Left lung (tissue), 4 donors: ENCODE measurements at regions not wholly inside any gene's neighbourhood (a gene's known extent, or its start where the extent isn't known, plus 50 kb on each side); places are given as distances from the start of the nearest gene placed in this dataset.

Source experiments
- ATAC-seq: fragments of 200-7000 bp; cut with Tn5 transposase; one replicate; pipeline ENCODE4 v1.9.1; 2020; ENCODE audit warnings: moderate library complexity
- DNase-seq, 4 donors: peaks; one replicate each; pipeline ENCODE4 v3.0.0-alpha.2; 2013 to 2020
- H3K27ac ChIP-seq, 2 donors: fragments of 200-600 bp; sonication (generic) in 1 of 2; one replicate each; pipeline versions ENCODE4 v1.5.0 to v1.8.0; 2020 to 2021
- H3K27me3 ChIP-seq, 2 donors: fragments of 200-600 bp; sonication (generic) in 1 of 2; one replicate each; pipeline versions ENCODE4 v1.5.0 to v1.8.0; 2020 to 2021
- H3K36me3 ChIP-seq, 2 donors: fragments of 200-600 bp; sonication (generic) in 1 of 2; one replicate each; pipeline versions ENCODE4 v1.5.0 to v1.8.0; 2020 to 2021
- H3K4me1 ChIP-seq, 2 donors: fragments of 200-600 bp; one replicate each; pipeline ENCODE4 v1.8.0; 2021
- H3K4me3 ChIP-seq, 2 donors: fragments of 200-600 bp; sonication (generic) in 1 of 2; one replicate each; pipeline versions ENCODE4 v1.5.0 to v1.8.0; 2020 to 2021; ENCODE audit warnings: mild to moderate bottlenecking in 1 of 2
- H3K9me3 ChIP-seq, 2 donors: fragments of 200-600 bp; sonication (generic) in 1 of 2; one replicate each; pipeline versions ENCODE4 v1.5.0 to v1.8.0; 2020 to 2021
- CTCF ChIP-seq, 2 donors: fragments of 200-600 bp; sonication (generic) in 1 of 2; IDR thresholded peaks; one replicate each; pipeline versions ENCODE4 v1.5.0 to v1.8.0; 2021; ENCODE audit warnings: antibody characterized with exemption in 2 of 2
- intact Hi-C, 2 donors: fragments of 100-400 bp; cut with DNase I; formaldehyde crosslinking; loops; one replicate each; pipeline versions ENCODE4 v1.11.2 to v1.14.2; 2022
- donor health status: DM: no; HTN: yes; CAD: no.
- donor health status: DM: no; HTN: no; CAD: no.

- Histone ChIP-seq H3K4me1 (peaks cover 40 to 64% of the 10 kb centered on the region in 2 donors), H3K27ac (peak overlapping the region; percentile 94 to 96), H3K27me3 (peaks cover 0 to 7% of the 10 kb centered on the region in 2 donors), H3K36me3 (no peaks in the 10 kb centered on the region), H3K4me3 (no peak overlapping the region), H3K9me3 (no peaks in the 10 kb centered on the region)
- ATAC-seq (peak; percentile 51), DNase-seq (peak in 3 of 4 donors; percentile 58 to 89 (median 87))
- TF ChIP-seq CTCF (IDR thresholded peaks at IDR 0.05): no peak
- intact Hi-C loops: no loop called here
Measured at GRCh38 chr14:49999146-49999761, 106.4 kb downstream of the ARF6 start.

- intact Hi-C loops: loop anchor here in 1 of 2 donors (5.0 kb wide), 1 partner anchor 108 kb away; the partner anchor contains the start of gene ARF6
- Histone ChIP-seq H3K4me3 (no peak overlapping the region), H3K36me3 (no peaks in the 10 kb centered on the region), H3K9me3 (no peaks in the 10 kb centered on the region), H3K4me1 (peaks cover 40 to 70% of the 10 kb centered on the region in 2 donors), H3K27me3 (peaks cover 0 to 7% of the 10 kb centered on the region in 2 donors), H3K27ac (peak overlapping the region; percentile 94 to 96)
- no peak for TF ChIP-seq CTCF (IDR thresholded peaks at IDR 0.05)
- ATAC-seq: no peak
- DNase-seq: no peak
Measured at GRCh38 chr14:49999826-50000379, 107.0 kb downstream of the ARF6 start.

- peak; percentile 48 for ATAC-seq
- Histone ChIP-seq H3K9me3 (no peaks in the 10 kb centered on the region), H3K36me3 (no peaks in the 10 kb centered on the region), H3K27ac (peak overlapping the region; percentile 94 to 96), H3K4me3 (peak overlapping the region in 1 of 2 donors; percentile 1), H3K27me3 (peaks cover 0 to 7% of the 10 kb centered on the region in 2 donors), H3K4me1 (peaks cover 40 to 70% of the 10 kb centered on the region in 2 donors)
- peak in 3 of 4 donors; percentile 72 to 79 (median 72) for DNase-seq
- intact Hi-C loops: loop anchor here in 1 of 2 donors (5.0 kb wide), 1 partner anchor 108 kb away; the partner anchor contains the start of gene ARF6
- TF ChIP-seq CTCF (IDR thresholded peaks at IDR 0.05): no peak
Measured at GRCh38 chr14:50000380-50001150, 107.7 kb downstream of the ARF6 start.

GRCh38 chr14:50001151-50001998 lies 108.5 kb downstream of the ARF6 start:
- peak; percentile 64 for ATAC-seq
- peaks cover 0 to 7% of the 10 kb centered on the region in 2 donors for H3K27me3 ChIP-seq
- intact Hi-C loops: loop anchor here in 1 of 2 donors (5.0 kb wide), 1 partner anchor 109 kb away; the partner anchor contains the start of gene ARF6

More at GRCh38 chr14:50001151-50001998, 108.5 kb downstream of the ARF6 start:
- H3K27ac ChIP-seq: peak overlapping the region; percentile 94 to 96
- peak in 2 of 4 donors; percentile 52 to 57 for DNase-seq
- no peaks in the 10 kb centered on the region for H3K9me3 ChIP-seq
- no peaks in the 10 kb centered on the region for H3K36me3 ChIP-seq
- H3K4me3 ChIP-seq: peak overlapping the region in 1 of 2 donors; percentile 1
- H3K4me1 ChIP-seq: peaks cover 40 to 70% of the 10 kb centered on the region in 2 donors
- TF ChIP-seq CTCF (IDR thresholded peaks at IDR 0.05): no peak
